ENCODE measurements at regions not wholly inside any gene's neighbourhood (a gene's known extent, or its start where the extent isn't known, plus 50 kb on each side); places are given as distances from the start of the nearest gene placed in this dataset.
"Not testable (repeated sequence)": the region's sequence is repeated elsewhere in the genome, so short reads cannot be mapped to it uniquely, and the experiment has no call there.

DNA sequence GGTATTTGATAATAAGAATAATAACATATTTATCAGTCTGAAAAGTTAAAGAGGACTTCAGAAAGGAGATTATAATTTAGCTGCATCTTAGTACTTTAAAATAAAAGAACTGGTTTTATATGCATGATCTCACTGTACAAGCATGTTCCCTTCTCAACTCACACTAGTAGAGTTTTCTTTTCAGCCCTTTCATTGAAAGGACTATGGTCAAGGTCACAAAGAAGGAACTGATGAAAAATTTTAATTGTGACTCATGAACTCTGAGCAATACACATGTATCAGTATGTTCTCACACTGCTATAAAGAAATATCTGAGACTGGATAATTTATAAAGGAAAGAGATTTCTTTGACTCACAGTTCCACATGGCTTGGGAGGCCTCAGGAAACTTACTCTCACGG is 73.7 kb upstream of the NDST4 start:
- DNase-seq: no peak

GRCh38 chr4:115179438-115180062 is 66.1 kb upstream of the NDST4 start:
- DNase-seq: not testable (repeated sequence)

GRCh38 chr4:115178687-115179086 is 65.3 kb upstream of the NDST4 start:
- DNase-seq: not testable (repeated sequence)

DNA sequence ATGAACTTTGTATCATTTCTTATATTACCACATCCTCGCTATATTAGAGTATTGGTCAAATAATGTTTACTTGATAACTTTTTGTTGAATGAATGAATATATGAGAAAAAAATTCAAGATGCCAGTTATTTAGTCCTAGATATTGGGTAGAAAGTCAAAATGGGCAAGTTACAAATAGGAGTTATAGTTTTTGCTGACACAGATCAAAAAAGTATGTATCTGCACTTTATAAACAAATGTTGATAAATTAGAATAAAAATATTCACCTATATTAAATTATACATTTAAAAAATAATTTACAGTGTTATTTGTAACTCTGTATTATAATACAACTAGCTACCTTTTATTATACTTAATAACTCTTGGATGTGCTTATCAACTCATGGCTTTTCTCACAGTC is 57.8 kb upstream of the NDST4 start:
- no peak for DNase-seq

- no peak for DNase-seq
Observed at GRCh38 chr4:115165503-115165902, 52.1 kb upstream of the NDST4 start.

All from CD4-positive, alpha-beta T cell treated with Interleukin-4 for 1 hour (primary cell).